GM12878 (cell line): ENCODE measurements at regions not wholly inside any gene's neighbourhood (a gene's known extent, or its start where the extent isn't known, plus 50 kb on each side); places are given as distances from the start of the nearest gene placed in this dataset.

ENCODE experiments used
- FOXM1 ChIP-seq: IDR thresholded peaks from 2 replicates; pipeline ENCODE4 v1.6.1; 2012; ENCODE audit warnings: low read depth, mild to moderate bottlenecking, inconsistent platforms, low read length, moderate library complexity
- MXI1 ChIP-seq: fragments of 150-350 bp; IDR thresholded peaks from 2 replicates; pipeline ENCODE4 v1.6.1; 2011; ENCODE audit warnings: low read depth, mild to moderate bottlenecking, inconsistent platforms, low read length, improper control_type of control experiment
- PAX8 ChIP-seq: fragments of 450-650 bp; IDR thresholded peaks from 2 replicates; pipeline ENCODE4 v1.6.1; 2017; ENCODE audit warnings: mild to moderate bottlenecking, moderate library complexity
- RAD21 ChIP-seq: IDR thresholded peaks from 2 replicates; pipeline ENCODE4 v1.6.1; 2011; ENCODE audit warnings: mild to moderate bottlenecking, low read depth, low read length, moderate library complexity; ENCODE audit not compliant: insufficient read depth
- SUZ12 ChIP-seq: fragments of 200-600 bp; sonication (generic); IDR thresholded peaks from one replicate; pipeline ENCODE4 v1.6.1; 2018; ENCODE audit warnings: antibody characterized with exemption, mild to moderate bottlenecking; ENCODE audit not compliant: unreplicated experiment
- TARDBP ChIP-seq: IDR thresholded peaks from 2 replicates; pipeline ENCODE4 v1.6.1; 2016; ENCODE audit warnings: borderline replicate concordance
- ZBTB11 ChIP-seq: fragments of 450-650 bp; formaldehyde crosslinking; IDR thresholded peaks from 2 replicates; pipeline ENCODE4 v1.5.0; 2022; ENCODE audit warnings: mild to moderate bottlenecking, missing genetic modification characterization
- TF ChIP-seq, protein P1 (sequence below): fragments of 450-650 bp; IDR thresholded peaks from 2 replicates; pipeline ENCODE4 v1.6.1; 2017; ENCODE audit warnings: mild to moderate bottlenecking, moderate library complexity
- TF ChIP-seq, protein P2 (sequence below): IDR thresholded peaks from 2 replicates; pipeline ENCODE4 v1.6.1; 2011; ENCODE audit warnings: borderline replicate concordance, low read depth, mild to moderate bottlenecking, moderate library complexity, mixed read lengths, low read length; ENCODE audit not compliant: insufficient read depth; ENCODE audit errors: extremely low read length

GRCh38 chr10:6721964-6722615 lies 142.0 kb upstream of the PRKCQ start (continued):
- TF ChIP-seq PAX8 (no peak), MXI1 (no peak), SUZ12 (no peak), TARDBP (no peak), FOXM1 (no peak), RAD21 (no peak), ZBTB11 (no peak)
- TF ChIP-seq, protein P1, sequence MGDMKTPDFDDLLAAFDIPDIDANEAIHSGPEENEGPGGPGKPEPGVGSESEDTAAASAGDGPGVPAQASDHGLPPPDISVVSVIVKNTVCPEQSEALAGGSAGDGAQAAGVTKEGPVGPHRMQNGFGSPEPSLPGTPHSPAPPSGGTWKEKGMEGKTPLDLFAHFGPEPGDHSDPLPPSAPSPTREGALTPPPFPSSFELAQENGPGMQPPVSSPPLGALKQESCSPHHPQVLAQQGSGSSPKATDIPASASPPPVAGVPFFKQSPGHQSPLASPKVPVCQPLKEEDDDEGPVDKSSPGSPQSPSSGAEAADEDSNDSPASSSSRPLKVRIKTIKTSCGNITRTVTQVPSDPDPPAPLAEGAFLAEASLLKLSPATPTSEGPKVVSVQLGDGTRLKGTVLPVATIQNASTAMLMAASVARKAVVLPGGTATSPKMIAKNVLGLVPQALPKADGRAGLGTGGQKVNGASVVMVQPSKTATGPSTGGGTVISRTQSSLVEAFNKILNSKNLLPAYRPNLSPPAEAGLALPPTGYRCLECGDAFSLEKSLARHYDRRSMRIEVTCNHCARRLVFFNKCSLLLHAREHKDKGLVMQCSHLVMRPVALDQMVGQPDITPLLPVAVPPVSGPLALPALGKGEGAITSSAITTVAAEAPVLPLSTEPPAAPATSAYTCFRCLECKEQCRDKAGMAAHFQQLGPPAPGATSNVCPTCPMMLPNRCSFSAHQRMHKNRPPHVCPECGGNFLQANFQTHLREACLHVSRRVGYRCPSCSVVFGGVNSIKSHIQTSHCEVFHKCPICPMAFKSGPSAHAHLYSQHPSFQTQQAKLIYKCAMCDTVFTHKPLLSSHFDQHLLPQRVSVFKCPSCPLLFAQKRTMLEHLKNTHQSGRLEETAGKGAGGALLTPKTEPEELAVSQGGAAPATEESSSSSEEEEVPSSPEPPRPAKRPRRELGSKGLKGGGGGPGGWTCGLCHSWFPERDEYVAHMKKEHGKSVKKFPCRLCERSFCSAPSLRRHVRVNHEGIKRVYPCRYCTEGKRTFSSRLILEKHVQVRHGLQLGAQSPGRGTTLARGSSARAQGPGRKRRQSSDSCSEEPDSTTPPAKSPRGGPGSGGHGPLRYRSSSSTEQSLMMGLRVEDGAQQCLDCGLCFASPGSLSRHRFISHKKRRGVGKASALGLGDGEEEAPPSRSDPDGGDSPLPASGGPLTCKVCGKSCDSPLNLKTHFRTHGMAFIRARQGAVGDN, result no peak
- TF ChIP-seq, protein P2, sequence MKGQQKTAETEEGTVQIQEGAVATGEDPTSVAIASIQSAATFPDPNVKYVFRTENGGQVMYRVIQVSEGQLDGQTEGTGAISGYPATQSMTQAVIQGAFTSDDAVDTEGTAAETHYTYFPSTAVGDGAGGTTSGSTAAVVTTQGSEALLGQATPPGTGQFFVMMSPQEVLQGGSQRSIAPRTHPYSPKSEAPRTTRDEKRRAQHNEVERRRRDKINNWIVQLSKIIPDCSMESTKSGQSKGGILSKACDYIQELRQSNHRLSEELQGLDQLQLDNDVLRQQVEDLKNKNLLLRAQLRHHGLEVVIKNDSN, result no peak
